ENCODE measurements at regions not wholly inside any gene's neighbourhood (a gene's known extent, or its start where the extent isn't known, plus 50 kb on each side); places are given as distances from the start of the nearest gene placed in this dataset.

- H2AFZ ChIP-seq (ENCODE audit: low read depth, low read length), result peak overlapping the region; percentile 72
- no peaks in the 10 kb centered on the region for H3K36me3 ChIP-seq (ENCODE audit: insufficient read depth, low read length)
- no peaks in the 10 kb centered on the region for H3K27me3 ChIP-seq (ENCODE audit: insufficient read depth, low read length)
Observed at GRCh38 chr4:57163530-57164459, 53.6 kb upstream of the IGFBP7 start.

GRCh38 chr4:57162499-57163019 lies 52.4 kb upstream of the IGFBP7 start:
- Histone ChIP-seq H3K27me3 (ENCODE audit: insufficient read depth, low read length) (no peaks in the 10 kb centered on the region), H3K4me3 (ENCODE audit: low read length) (no peak overlapping the region), H3K9me3 (ENCODE audit: low read length) (peaks cover 1% of the 10 kb centered on the region), H3K4me1 (ENCODE audit: insufficient read depth, low read length) (peaks cover 11% of the 10 kb centered on the region), H2AFZ (ENCODE audit: low read depth, low read length) (no peak overlapping the region), H3K36me3 (ENCODE audit: insufficient read depth, low read length) (no peaks in the 10 kb centered on the region)

More at GRCh38 chr4:57163530-57164459, 53.6 kb upstream of the IGFBP7 start:
- peak overlapping the region; percentile 50 for H3K4me3 ChIP-seq (ENCODE audit: low read length)
- H3K9me3 ChIP-seq (ENCODE audit: low read length), result peaks cover 1% of the 10 kb centered on the region
- H3K4me1 ChIP-seq (ENCODE audit: insufficient read depth, low read length), result peaks cover 11% of the 10 kb centered on the region
